ENCODE measurements at regions not wholly inside any gene's neighbourhood (a gene's known extent, or its start where the extent isn't known, plus 50 kb on each side); places are given as distances from the start of the nearest gene placed in this dataset.

- Histone ChIP-seq H3K27ac (ENCODE audit: low read depth, low read length) (no peak overlapping the region), H3K27me3 (ENCODE audit: control insufficient read depth, insufficient read depth, low read length) (no peaks in the 10 kb centered on the region), H3K9ac (ENCODE audit: low read length) (no peak overlapping the region)
Observed at GRCh38 chr2:58992062-58992706, 751.1 kb upstream of the FANCL start.

GRCh38 chr2:58991357-58991756, 750.2 kb upstream of the FANCL start:
- no peaks in the 10 kb centered on the region for H3K36me3 ChIP-seq (ENCODE audit: control insufficient read depth, insufficient read depth, low read length)
- H3K4me1 ChIP-seq (ENCODE audit: control insufficient read depth, insufficient read depth, low read length), result no peaks in the 10 kb centered on the region
- H3K9ac ChIP-seq (ENCODE audit: low read length), result no peak overlapping the region
- no peak overlapping the region for H3K4me3 ChIP-seq (ENCODE audit: low read length)
- H3K27me3 ChIP-seq (ENCODE audit: control insufficient read depth, insufficient read depth, low read length), result no peaks in the 10 kb centered on the region
- H3K27ac ChIP-seq (ENCODE audit: low read depth, low read length), result no peak overlapping the region

More at GRCh38 chr2:58992062-58992706, 751.1 kb upstream of the FANCL start:
- no peaks in the 10 kb centered on the region for H3K4me1 ChIP-seq (ENCODE audit: control insufficient read depth, insufficient read depth, low read length)
- no peaks in the 10 kb centered on the region for H3K36me3 ChIP-seq (ENCODE audit: control insufficient read depth, insufficient read depth, low read length)
- no peak overlapping the region for H3K4me3 ChIP-seq (ENCODE audit: low read length)

GRCh38 chr2:58985541-58985940, 744.4 kb upstream of the FANCL start:
- H3K27me3 ChIP-seq (ENCODE audit: control insufficient read depth, insufficient read depth, low read length), result no peaks in the 10 kb centered on the region
- H3K27ac ChIP-seq (ENCODE audit: low read depth, low read length), result no peak overlapping the region
- no peak overlapping the region for H3K9ac ChIP-seq (ENCODE audit: low read length)
- no peaks in the 10 kb centered on the region for H3K4me1 ChIP-seq (ENCODE audit: control insufficient read depth, insufficient read depth, low read length)
- no peak overlapping the region for H3K4me3 ChIP-seq (ENCODE audit: low read length)
- H3K36me3 ChIP-seq (ENCODE audit: control insufficient read depth, insufficient read depth, low read length), result no peaks in the 10 kb centered on the region

- Histone ChIP-seq H3K9ac (ENCODE audit: low read length) (no peak overlapping the region), H3K27ac (ENCODE audit: low read depth, low read length) (no peak overlapping the region)
Observed at GRCh38 chr2:58984731-58985130, 743.6 kb upstream of the FANCL start.

GRCh38 chr2:58983111-58983510, 742.0 kb upstream of the FANCL start:
- Histone ChIP-seq H3K27ac (ENCODE audit: low read depth, low read length) (no peak overlapping the region), H3K4me3 (ENCODE audit: low read length) (no peak overlapping the region), H3K9ac (ENCODE audit: low read length) (no peak overlapping the region), H3K4me1 (ENCODE audit: control insufficient read depth, insufficient read depth, low read length) (no peaks in the 10 kb centered on the region), H3K36me3 (ENCODE audit: control insufficient read depth, insufficient read depth, low read length) (no peaks in the 10 kb centered on the region), H3K27me3 (ENCODE audit: control insufficient read depth, insufficient read depth, low read length) (no peaks in the 10 kb centered on the region)

More at GRCh38 chr2:58984731-58985130, 743.6 kb upstream of the FANCL start:
- Histone ChIP-seq H3K36me3 (ENCODE audit: control insufficient read depth, insufficient read depth, low read length) (no peaks in the 10 kb centered on the region), H3K4me1 (ENCODE audit: control insufficient read depth, insufficient read depth, low read length) (no peaks in the 10 kb centered on the region), H3K4me3 (ENCODE audit: low read length) (no peak overlapping the region), H3K27me3 (ENCODE audit: control insufficient read depth, insufficient read depth, low read length) (no peaks in the 10 kb centered on the region)

- no peaks in the 10 kb centered on the region for H3K27me3 ChIP-seq (ENCODE audit: control insufficient read depth, insufficient read depth, low read length)
- H3K27ac ChIP-seq (ENCODE audit: low read depth, low read length), result no peak overlapping the region
- H3K9ac ChIP-seq (ENCODE audit: low read length), result no peak overlapping the region
- H3K4me3 ChIP-seq (ENCODE audit: low read length), result no peak overlapping the region
- no peaks in the 10 kb centered on the region for H3K36me3 ChIP-seq (ENCODE audit: control insufficient read depth, insufficient read depth, low read length)
- H3K4me1 ChIP-seq (ENCODE audit: control insufficient read depth, insufficient read depth, low read length), result no peaks in the 10 kb centered on the region
Observed at GRCh38 chr2:58981237-58981636, 740.1 kb upstream of the FANCL start.

GRCh38 chr2:58976375-58977071, 735.4 kb upstream of the FANCL start:
- Histone ChIP-seq H3K4me1 (ENCODE audit: control insufficient read depth, insufficient read depth, low read length) (no peaks in the 10 kb centered on the region), H3K36me3 (ENCODE audit: control insufficient read depth, insufficient read depth, low read length) (no peaks in the 10 kb centered on the region), H3K27me3 (ENCODE audit: control insufficient read depth, insufficient read depth, low read length) (no peaks in the 10 kb centered on the region), H3K9ac (ENCODE audit: low read length) (no peak overlapping the region), H3K4me3 (ENCODE audit: low read length) (no peak overlapping the region), H3K27ac (ENCODE audit: low read depth, low read length) (no peak overlapping the region)

GRCh38 chr2:58974881-58975280, 733.8 kb upstream of the FANCL start:
- Histone ChIP-seq H3K27ac (ENCODE audit: low read depth, low read length) (no peak overlapping the region), H3K36me3 (ENCODE audit: control insufficient read depth, insufficient read depth, low read length) (no peaks in the 10 kb centered on the region), H3K9ac (ENCODE audit: low read length) (no peak overlapping the region), H3K4me1 (ENCODE audit: control insufficient read depth, insufficient read depth, low read length) (no peaks in the 10 kb centered on the region), H3K27me3 (ENCODE audit: control insufficient read depth, insufficient read depth, low read length) (no peaks in the 10 kb centered on the region), H3K4me3 (ENCODE audit: low read length) (no peak overlapping the region)

- Histone ChIP-seq H3K4me1 (ENCODE audit: control insufficient read depth, insufficient read depth, low read length) (no peaks in the 10 kb centered on the region), H3K9ac (ENCODE audit: low read length) (no peak overlapping the region), H3K27ac (ENCODE audit: low read depth, low read length) (no peak overlapping the region), H3K27me3 (ENCODE audit: control insufficient read depth, insufficient read depth, low read length) (no peaks in the 10 kb centered on the region), H3K36me3 (ENCODE audit: control insufficient read depth, insufficient read depth, low read length) (no peaks in the 10 kb centered on the region), H3K4me3 (ENCODE audit: low read length) (no peak overlapping the region)
Observed at GRCh38 chr2:58974426-58974825, 733.3 kb upstream of the FANCL start.

GRCh38 chr2:58973811-58974281, 732.7 kb upstream of the FANCL start:
- no peaks in the 10 kb centered on the region for H3K27me3 ChIP-seq (ENCODE audit: control insufficient read depth, insufficient read depth, low read length)

GRCh38 chr2:58972737-58973136, 731.6 kb upstream of the FANCL start:
- Histone ChIP-seq H3K4me3 (ENCODE audit: low read length) (no peak overlapping the region), H3K27ac (ENCODE audit: low read depth, low read length) (no peak overlapping the region), H3K27me3 (ENCODE audit: control insufficient read depth, insufficient read depth, low read length) (no peaks in the 10 kb centered on the region)

More at GRCh38 chr2:58973811-58974281, 732.7 kb upstream of the FANCL start:
- Histone ChIP-seq H3K4me3 (ENCODE audit: low read length) (no peak overlapping the region), H3K27ac (ENCODE audit: low read depth, low read length) (no peak overlapping the region), H3K9ac (ENCODE audit: low read length) (no peak overlapping the region), H3K36me3 (ENCODE audit: control insufficient read depth, insufficient read depth, low read length) (no peaks in the 10 kb centered on the region), H3K4me1 (ENCODE audit: control insufficient read depth, insufficient read depth, low read length) (no peaks in the 10 kb centered on the region)

GRCh38 chr2:58971511-58972360, 730.6 kb upstream of the FANCL start:
- Histone ChIP-seq H3K27ac (ENCODE audit: low read depth, low read length) (no peak overlapping the region), H3K4me3 (ENCODE audit: low read length) (no peak overlapping the region), H3K27me3 (ENCODE audit: control insufficient read depth, insufficient read depth, low read length) (no peaks in the 10 kb centered on the region), H3K9ac (ENCODE audit: low read length) (no peak overlapping the region), H3K36me3 (ENCODE audit: control insufficient read depth, insufficient read depth, low read length) (no peaks in the 10 kb centered on the region), H3K4me1 (ENCODE audit: control insufficient read depth, insufficient read depth, low read length) (no peaks in the 10 kb centered on the region)

More at GRCh38 chr2:58972737-58973136, 731.6 kb upstream of the FANCL start:
- no peaks in the 10 kb centered on the region for H3K36me3 ChIP-seq (ENCODE audit: control insufficient read depth, insufficient read depth, low read length)
- H3K4me1 ChIP-seq (ENCODE audit: control insufficient read depth, insufficient read depth, low read length), result no peaks in the 10 kb centered on the region
- H3K9ac ChIP-seq (ENCODE audit: low read length), result no peak overlapping the region

Data from rectal smooth muscle tissue (tissue), 1 donor.